HG02884 (cell line): ENCODE measurements at regions not wholly inside any gene's neighbourhood (a gene's known extent, or its start where the extent isn't known, plus 50 kb on each side); places are given as distances from the start of the nearest gene placed in this dataset.
"Not testable (repeated sequence)": the region's sequence is repeated elsewhere in the genome, so short reads cannot be mapped to it uniquely, and the experiment has no call there.

Experiments
- ATAC-seq: cut with Tn5 transposase; IDR thresholded peaks from one replicate; pipeline ENCODE4 v1.9.1; 2021; ENCODE audit warnings: mild to moderate bottlenecking, moderate library complexity; ENCODE audit not compliant: unreplicated experiment

- no peak for ATAC-seq
Measured at GRCh38 chr2:83017366-83018090, 1441.6 kb downstream of the SUCLG1 start.

- ATAC-seq: no peak
Measured at GRCh38 chr2:83016343-83017110, 1442.6 kb downstream of the SUCLG1 start.

- ATAC-seq: no peak
Measured at GRCh38 chr2:83015900-83016299, 1443.2 kb downstream of the SUCLG1 start.

- no peak for ATAC-seq
Measured at GRCh38 chr2:83015035-83015715, 1443.9 kb downstream of the SUCLG1 start.

GRCh38 chr2:83014462-83014861 lies 1444.6 kb downstream of the SUCLG1 start:
- no peak for ATAC-seq

GRCh38 chr2:83006961-83007360 lies 1452.1 kb downstream of the SUCLG1 start:
- ATAC-seq: no peak

GRCh38 chr2:83003555-83003954 lies 1455.5 kb downstream of the SUCLG1 start:
- no peak for ATAC-seq

- ATAC-seq: no peak
Measured at GRCh38 chr2:83002706-83003105, 1456.4 kb downstream of the SUCLG1 start.

GRCh38 chr2:82998781-82999180 lies 1460.3 kb downstream of the SUCLG1 start:
- no peak for ATAC-seq

GRCh38 chr2:82996217-82996616 lies 1462.9 kb downstream of the SUCLG1 start:
- no peak for ATAC-seq

GRCh38 chr2:82994151-82994550 lies 1464.9 kb downstream of the SUCLG1 start:
- ATAC-seq: no peak

- ATAC-seq: no peak
Measured at GRCh38 chr2:82993609-82994008, 1465.5 kb downstream of the SUCLG1 start.

GRCh38 chr2:82992968-82993367 lies 1466.1 kb downstream of the SUCLG1 start:
- ATAC-seq: no peak

GRCh38 chr2:82987706-82988105 lies 1471.4 kb downstream of the SUCLG1 start:
- not testable (repeated sequence) for ATAC-seq

- no peak for ATAC-seq
Measured at GRCh38 chr2:82986899-82987298, 1472.2 kb downstream of the SUCLG1 start.

- ATAC-seq: no peak
Measured at GRCh38 chr2:82985572-82986197, 1473.4 kb downstream of the SUCLG1 start.

GRCh38 chr2:82968358-82968757 lies 1490.7 kb downstream of the SUCLG1 start:
- no peak for ATAC-seq

- no peak for ATAC-seq
Measured at GRCh38 chr2:82964341-82964740, 1494.7 kb downstream of the SUCLG1 start.

GRCh38 chr2:82959727-82960126 lies 1499.4 kb downstream of the SUCLG1 start:
- no peak for ATAC-seq

- ATAC-seq: no peak
Measured at GRCh38 chr2:82954868-82955267, 1504.2 kb downstream of the SUCLG1 start.

- no peak for ATAC-seq
Measured at GRCh38 chr2:82939211-82939610, 1519.9 kb downstream of the SUCLG1 start.
